DOHH2 (cell line): ENCODE measurements at regions not wholly inside any gene's neighbourhood (a gene's known extent, or its start where the extent isn't known, plus 50 kb on each side); places are given as distances from the start of the nearest gene placed in this dataset.

Source experiments
- H3F3A ChIP-seq: fragments of 200-600 bp; sonication (generic), shearing (Covaris generic); 2 replicates; pipeline ENCODE4 v1.6.0; 2016; ENCODE audit warnings: antibody characterized with exemption, mild to moderate bottlenecking; ENCODE audit not compliant: control insufficient read depth, insufficient read depth
- H3K27ac ChIP-seq: fragments of 200-600 bp; sonication (generic); 2 replicates; pipeline ENCODE4 v1.5.1; 2014; ENCODE audit warnings: low read depth, mild to moderate bottlenecking, low read length, moderate library complexity
- H3K27me3 ChIP-seq: fragments of 200-600 bp; sonication (generic); 2 replicates; pipeline ENCODE4 v1.6.1; 2014; ENCODE audit warnings: mild to moderate bottlenecking, low read length, mixed read lengths; ENCODE audit not compliant: control insufficient read depth
- H3K36me3 ChIP-seq: fragments of 200-600 bp; sonication (generic); 2 replicates; pipeline ENCODE4 v1.6.1; 2014; ENCODE audit warnings: mild to moderate bottlenecking, low read length, moderate library complexity, mixed read lengths; ENCODE audit not compliant: control insufficient read depth
- H3K4me1 ChIP-seq: fragments of 200-600 bp; sonication (generic); 2 replicates; pipeline ENCODE4 v1.6.1; 2014; ENCODE audit warnings: mild to moderate bottlenecking, low read length, mixed read lengths; ENCODE audit not compliant: control insufficient read depth
- H3K4me2 ChIP-seq: fragments of 200-600 bp; sonication (generic); 2 replicates; pipeline ENCODE4 v1.6.0; 2014; ENCODE audit warnings: mild to moderate bottlenecking, low read length, moderate library complexity
- H3K4me3 ChIP-seq: fragments of 200-600 bp; sonication (generic); 2 replicates; pipeline ENCODE4 v1.5.1; 2014; ENCODE audit warnings: mild to moderate bottlenecking, low read length, mixed read lengths
- H3K79me2 ChIP-seq: fragments of 200-600 bp; sonication (generic); 2 replicates; pipeline ENCODE4 v1.6.1; 2014; ENCODE audit warnings: mild to moderate bottlenecking, low read length, mixed read lengths; ENCODE audit not compliant: control insufficient read depth
- H3K9me2 ChIP-seq: fragments of 200-600 bp; sonication (generic); replicated peaks from 2 replicates; pipeline ENCODE4 v1.6.1; 2014; ENCODE audit warnings: mild to moderate bottlenecking, low read length, mixed read lengths; ENCODE audit not compliant: control insufficient read depth
- H3K9me3 ChIP-seq: fragments of 200-600 bp; sonication (generic); 2 replicates; pipeline ENCODE4 v1.6.1; 2014; ENCODE audit warnings: antibody characterized with exemption, low read length, mixed read lengths; ENCODE audit not compliant: control insufficient read depth, insufficient read depth
- H4K20me1 ChIP-seq: fragments of 200-600 bp; sonication (generic); 2 replicates; pipeline ENCODE4 v1.6.0; 2014; ENCODE audit warnings: low read depth, mild to moderate bottlenecking, antibody characterized with exemption, low read length, moderate library complexity; ENCODE audit not compliant: control insufficient read depth, insufficient read depth
- EZH2phosphoT487 ChIP-seq: fragments of 200-600 bp; sonication (generic); IDR thresholded peaks from 2 replicates; pipeline ENCODE4 v1.6.1; 2017; ENCODE audit warnings: borderline replicate concordance, mild to moderate bottlenecking, antibody characterized with exemption, low read length, moderate library complexity, mixed read lengths
- TF ChIP-seq, protein P1 (sequence below): fragments of 200-600 bp; sonication (generic); IDR thresholded peaks from one replicate; pipeline ENCODE4 v1.5.1; 2014; ENCODE audit warnings: antibody characterized with exemption, mild to moderate bottlenecking, low read depth, low read length; ENCODE audit not compliant: poor library complexity, severe bottlenecking

DNA sequence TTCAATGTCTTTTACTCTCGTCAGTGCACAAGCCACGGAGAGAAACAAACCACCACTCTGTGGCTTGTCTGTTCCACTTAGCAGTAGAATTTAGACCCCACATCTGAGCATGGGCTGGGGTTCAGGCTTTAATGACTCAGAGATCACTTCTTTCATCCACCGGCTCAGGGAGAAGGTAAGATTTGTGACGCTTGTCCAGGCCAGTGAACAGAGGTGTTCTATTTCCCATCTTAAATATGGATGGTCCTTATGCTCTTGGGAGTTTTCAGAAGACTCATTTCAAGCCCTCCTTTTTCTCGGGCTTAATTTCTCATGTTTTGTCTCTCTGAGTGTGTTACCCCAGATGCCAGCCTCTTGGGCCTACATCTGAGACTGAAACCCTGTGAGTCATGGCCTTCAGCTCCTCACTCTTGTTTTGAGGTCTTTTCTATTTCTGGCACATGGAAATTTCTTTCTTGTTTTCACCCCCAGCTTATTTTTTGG, 127.4 kb upstream of the SFRP2 start:
- Histone ChIP-seq H3K9me3 (no peaks in the 10 kb centered on the region), H3K27ac (no peak overlapping the region), H3F3A (no peaks in the 10 kb centered on the region), H4K20me1 (no peaks in the 10 kb centered on the region), H3K4me1 (no peaks in the 10 kb centered on the region), H3K9me2 (no peaks in the 10 kb centered on the region), H3K79me2 (no peaks in the 10 kb centered on the region), H3K36me3 (no peaks in the 10 kb centered on the region), H3K4me2 (no peak overlapping the region), H3K4me3 (no peak overlapping the region), H3K27me3 (no peaks in the 10 kb centered on the region)
- TF ChIP-seq, protein P1, sequence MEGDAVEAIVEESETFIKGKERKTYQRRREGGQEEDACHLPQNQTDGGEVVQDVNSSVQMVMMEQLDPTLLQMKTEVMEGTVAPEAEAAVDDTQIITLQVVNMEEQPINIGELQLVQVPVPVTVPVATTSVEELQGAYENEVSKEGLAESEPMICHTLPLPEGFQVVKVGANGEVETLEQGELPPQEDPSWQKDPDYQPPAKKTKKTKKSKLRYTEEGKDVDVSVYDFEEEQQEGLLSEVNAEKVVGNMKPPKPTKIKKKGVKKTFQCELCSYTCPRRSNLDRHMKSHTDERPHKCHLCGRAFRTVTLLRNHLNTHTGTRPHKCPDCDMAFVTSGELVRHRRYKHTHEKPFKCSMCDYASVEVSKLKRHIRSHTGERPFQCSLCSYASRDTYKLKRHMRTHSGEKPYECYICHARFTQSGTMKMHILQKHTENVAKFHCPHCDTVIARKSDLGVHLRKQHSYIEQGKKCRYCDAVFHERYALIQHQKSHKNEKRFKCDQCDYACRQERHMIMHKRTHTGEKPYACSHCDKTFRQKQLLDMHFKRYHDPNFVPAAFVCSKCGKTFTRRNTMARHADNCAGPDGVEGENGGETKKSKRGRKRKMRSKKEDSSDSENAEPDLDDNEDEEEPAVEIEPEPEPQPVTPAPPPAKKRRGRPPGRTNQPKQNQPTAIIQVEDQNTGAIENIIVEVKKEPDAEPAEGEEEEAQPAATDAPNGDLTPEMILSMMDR = no peak
- TF ChIP-seq EZH2phosphoT487 = no peak

- Histone ChIP-seq H3K9me3 (no peaks in the 10 kb centered on the region), H3K36me3 (no peaks in the 10 kb centered on the region), H3K4me2 (no peak overlapping the region), H4K20me1 (no peaks in the 10 kb centered on the region), H3K27ac (no peak overlapping the region), H3K4me1 (no peaks in the 10 kb centered on the region), H3K9me2 (no peaks in the 10 kb centered on the region), H3K4me3 (no peak overlapping the region), H3K27me3 (no peaks in the 10 kb centered on the region), H3F3A (no peaks in the 10 kb centered on the region), H3K79me2 (no peaks in the 10 kb centered on the region)
- no peak for TF ChIP-seq EZH2phosphoT487
- TF ChIP-seq, protein P1 = no peak
Measured at GRCh38 chr4:153912301-153912700, 123.4 kb upstream of the SFRP2 start.

- no peaks in the 10 kb centered on the region for H3K79me2 ChIP-seq
- no peaks in the 10 kb centered on the region for H3K27me3 ChIP-seq
- H4K20me1 ChIP-seq = no peaks in the 10 kb centered on the region
- H3K4me2 ChIP-seq = no peak overlapping the region
- H3K4me3 ChIP-seq = no peak overlapping the region
- no peak overlapping the region for H3K27ac ChIP-seq
- H3K36me3 ChIP-seq = no peaks in the 10 kb centered on the region
- H3F3A ChIP-seq = no peaks in the 10 kb centered on the region
- H3K4me1 ChIP-seq = no peaks in the 10 kb centered on the region
- no peak for TF ChIP-seq EZH2phosphoT487
- no peaks in the 10 kb centered on the region for H3K9me2 ChIP-seq
- no peaks in the 10 kb centered on the region for H3K9me3 ChIP-seq
Measured at GRCh38 chr4:153909672-153910071, 120.8 kb upstream of the SFRP2 start.

DNA sequence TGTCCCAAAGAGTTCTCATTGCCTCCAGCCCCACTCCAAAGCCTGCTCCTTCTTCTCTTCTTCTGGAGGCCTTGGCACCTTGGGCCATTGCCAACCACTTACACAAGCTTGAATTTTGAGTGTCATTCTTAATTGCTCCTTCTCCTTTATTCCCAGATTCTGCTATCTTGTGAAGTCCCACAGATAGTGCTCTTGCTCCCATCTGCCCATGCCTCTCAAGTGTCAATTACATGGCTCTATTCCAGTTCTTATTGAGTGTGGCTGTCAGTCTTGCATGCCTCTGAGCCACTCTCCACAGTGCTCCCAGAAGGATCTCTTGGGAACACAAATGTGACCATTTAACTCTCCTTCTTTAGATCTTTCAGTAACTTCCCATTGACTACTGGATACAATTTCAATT, 117.3 kb upstream of the SFRP2 start:
- H3K4me3 ChIP-seq = no peak overlapping the region
- no peak overlapping the region for H3K4me2 ChIP-seq
- no peaks in the 10 kb centered on the region for H3K79me2 ChIP-seq
- H3K4me1 ChIP-seq = no peaks in the 10 kb centered on the region
- no peak overlapping the region for H3K27ac ChIP-seq
- H4K20me1 ChIP-seq = no peaks in the 10 kb centered on the region
- H3F3A ChIP-seq = no peaks in the 10 kb centered on the region
- no peaks in the 10 kb centered on the region for H3K9me2 ChIP-seq
- no peaks in the 10 kb centered on the region for H3K9me3 ChIP-seq
- H3K36me3 ChIP-seq = no peaks in the 10 kb centered on the region
- TF ChIP-seq EZH2phosphoT487 = no peak
- TF ChIP-seq, protein P1 = no peak
- no peaks in the 10 kb centered on the region for H3K27me3 ChIP-seq
